K562 (cell line): ENCODE measurements at regions not wholly inside any gene's neighbourhood (a gene's known extent, or its start where the extent isn't known, plus 50 kb on each side); places are given as distances from the start of the nearest gene placed in this dataset.

ENCODE experiments used
- ATAC-seq: fragments of 200-7000 bp; cut with Tn5 transposase; 3 replicates; pipeline ENCODE4 v1.9.1; 2020; ENCODE audit warnings: moderate library complexity
- BruUV-seq: library from RNA; stranded (reverse); fragments of 400-500 nt; replicated peaks from 2 replicates; lab custom pipeline; 2021; lab: Mats Ljungman, UMichigan
- CTCF ChIA-PET: fragments of 300-600 bp; formaldehyde crosslinking; extraction: SDS; loops from one replicate; lab custom pipeline; 2021; ENCODE audit warnings: low intra/inter-chr PET ratio; lab: Yijun Ruan, JAX
- POLR2A ChIA-PET: fragments of 300-600, 350-650 bp; sonication (Branson Sonifier 250); formaldehyde crosslinking; extraction: SDS; loops from one replicate; lab custom pipeline; 2021; ENCODE audit warnings: antibody characterized with exemption, inconsistent platforms; lab: Yijun Ruan, JAX
- DNase-seq, 4 experiments: peaks; one replicate each; pipeline versions ENCODE4 v3.0.0 to v3.0.0-alpha.2; 2011 to 2018; ENCODE audit warnings: low spot score in 3 of 4, mixed read lengths in 3 of 4; ENCODE audit errors: extremely low read depth in 1 of 4
- FAIRE-seq: peaks from 2 replicates; lab custom pipeline; 2011; peaks lifted over from hg19 to GRCh38; lab: Jason Lieb, UNC
- H2AFZ ChIP-seq: 2 replicates; pipeline ENCODE4 v1.6.0; 2011; ENCODE audit warnings: low read depth, low read length, control low read depth, inconsistent platforms
- H3K27ac ChIP-seq: fragments of 200-600 bp; 3 replicates; pipeline ENCODE4 v1.8.0; 2011; ENCODE audit warnings: low read depth, mild to moderate bottlenecking, control low read depth, inconsistent platforms, low read length, moderate library complexity, mixed read lengths; ENCODE audit errors: extremely low read depth
- H3K27me3 ChIP-seq, 2 experiments: fragments of 300-600 bp in 1 of 2; 2 replicates in 1 of 2; 3 replicates in 1 of 2; pipeline versions ENCODE4 v1.6.0 to v1.8.0; 2011; ENCODE audit warnings: inconsistent platforms in 2 of 2, low read length in 2 of 2, mild to moderate bottlenecking in 1 of 2, mixed read lengths in 1 of 2, moderate library complexity in 1 of 2; ENCODE audit not compliant: control insufficient read depth in 2 of 2, insufficient read depth in 2 of 2
- H3K36me3 ChIP-seq: fragments of 300-600 bp; 3 replicates; pipeline ENCODE4 v1.8.0; 2011; ENCODE audit warnings: mild to moderate bottlenecking, low read length, inconsistent platforms; ENCODE audit not compliant: control insufficient read depth, insufficient read depth
- H3K4me1 ChIP-seq, 2 experiments: fragments of 200-600 bp in 1 of 2; replicated peaks in 1 of 2; 2 replicates in 1 of 2; 3 replicates in 1 of 2; pipeline versions ENCODE4 v1.5.1 to v1.8.0; 2011; ENCODE audit warnings: inconsistent platforms in 2 of 2, low read length in 2 of 2, mild to moderate bottlenecking in 1 of 2, mixed read lengths in 1 of 2, moderate library complexity in 1 of 2; ENCODE audit not compliant: control insufficient read depth in 2 of 2, insufficient read depth in 2 of 2
- H3K4me2 ChIP-seq: 2 replicates; pipeline ENCODE4 v1.6.1; 2011; ENCODE audit warnings: low read length, control low read depth, inconsistent platforms, mixed read lengths; ENCODE audit not compliant: insufficient read depth
- H3K4me3 ChIP-seq: fragments of 200-600 bp; sonication (generic), shearing (Covaris generic); 2 replicates; pipeline ENCODE4 v1.5.1; 2016; ENCODE audit warnings: control low read depth, inconsistent platforms
- H3K79me2 ChIP-seq: fragments of 200-600 bp; 3 replicates; pipeline ENCODE4 v1.8.0; 2011; ENCODE audit warnings: low read length, inconsistent platforms; ENCODE audit not compliant: control insufficient read depth, insufficient read depth
- H3K9ac ChIP-seq, 2 experiments: 2 replicates each; pipeline versions ENCODE4 v1.6.0 to v1.6.1; 2011; ENCODE audit warnings: low read depth in 2 of 2, low read length in 2 of 2, control low read depth in 1 of 2, inconsistent platforms in 1 of 2, mild to moderate bottlenecking in 1 of 2, mixed read lengths in 1 of 2; ENCODE audit not compliant: insufficient read depth in 1 of 2
- H3K9me1 ChIP-seq: one replicate; pipeline ENCODE4 v1.6.0; 2011; ENCODE audit warnings: inconsistent platforms, mild to moderate bottlenecking, low read length, moderate library complexity; ENCODE audit not compliant: control insufficient read depth, insufficient read depth
- H3K9me3 ChIP-seq: replicated peaks from 2 replicates; pipeline ENCODE4 v1.5.1; 2011; ENCODE audit warnings: low read depth, low read length, inconsistent platforms; ENCODE audit not compliant: control insufficient read depth, insufficient read depth
- H4K20me1 ChIP-seq: replicated peaks from 2 replicates; pipeline ENCODE4 v1.6.1; 2011; ENCODE audit warnings: low read length, inconsistent platforms, mixed read lengths; ENCODE audit not compliant: control insufficient read depth, insufficient read depth
- ESRRB ChIP-seq: fragments of 250-450 bp; sonication (Bioruptor Pico); IDR thresholded peaks from 2 replicates; pipeline ENCODE4 v1.5.0; 2020; ENCODE audit warnings: mild to moderate bottlenecking, moderate library complexity, borderline replicate concordance
- HMG20A ChIP-seq: fragments of 450-650 bp; formaldehyde crosslinking; conservative IDR thresholded peaks from 2 replicates; pipeline ENCODE4 v1.4.0; 2020; ENCODE audit warnings: mild to moderate bottlenecking, mixed read lengths
- IRF2 ChIP-seq: sonication (generic); formaldehyde crosslinking; IDR thresholded peaks from 2 replicates; pipeline ENCODE4 v1.8.1; 2022; ENCODE audit warnings: mild to moderate bottlenecking, missing genetic modification reagents
- LEF1 ChIP-seq: fragments of 450-650 bp; IDR thresholded peaks from 2 replicates; pipeline ENCODE4 v1.6.1; 2016; ENCODE audit warnings: mild to moderate bottlenecking
- MAFG ChIP-seq: fragments of 450-650 bp; conservative IDR thresholded peaks from 2 replicates; pipeline ENCODE4 v1.6.1; 2016; ENCODE audit warnings: missing genetic modification characterization, missing compliant biosample characterization
- MIER1 ChIP-seq: fragments of 450-650 bp; IDR thresholded peaks from 2 replicates; pipeline ENCODE4 v1.6.1; 2016; ENCODE audit warnings: antibody characterized with exemption, mild to moderate bottlenecking, low read depth
- RAD21 ChIP-seq, 2 experiments: fragments of 250-450 bp in 1 of 2; fragments of 450-650 bp in 1 of 2; sonication (Bioruptor Pico) in 1 of 2; formaldehyde crosslinking in 1 of 2; IDR thresholded peaks in 1 of 2; conservative IDR thresholded peaks in 1 of 2; 2 replicates each; pipeline versions ENCODE4 v1.4.0 to v1.8.0; 2020 to 2022; ENCODE audit warnings: mild to moderate bottlenecking in 2 of 2, moderate library complexity in 1 of 2
- RBM22 ChIP-seq: fragments of 200-400 bp; formaldehyde crosslinking; IDR thresholded peaks from 2 replicates; pipeline ENCODE4 v1.6.1; 2018; ENCODE audit warnings: low read length, low read depth; ENCODE audit not compliant: poor library complexity, severe bottlenecking
- TARDBP ChIP-seq: fragments of 450-650 bp; IDR thresholded peaks from 2 replicates; pipeline ENCODE4 v1.6.1; 2016
- WGBS: fragments of 100-300 bp; shearing (Covaris generic); methylation state at CpG from one replicate; pipeline ENCODE4 v1.1.6; 2016; ENCODE audit warnings: low coverage, mixed read lengths; ENCODE audit not compliant: insufficient coverage; ENCODE audit errors: missing lambda C conversion rate; 5-methylcytosine and 5-hydroxymethylcytosine counted together
- in situ Hi-C: fragments of 300-500 bp; cut with MboI; formaldehyde crosslinking; loops from 4 replicates; pipeline ENCODE4 v1.15.0; 2018; ENCODE audit warnings: inconsistent platforms, mixed read lengths
- intact Hi-C: fragments of 100-400 bp; cut with micrococcal nuclease; formaldehyde crosslinking; loops from 2 replicates; pipeline ENCODE4 v1.14.2; 2022
- TF ChIP-seq, protein P1 (sequence below), 2 experiments: fragments of 450-650 bp in 1 of 2; sonication (generic) in 1 of 2; formaldehyde crosslinking in 1 of 2; IDR thresholded peaks; 2 replicates each; pipeline versions ENCODE4 v1.7.1 to v1.9.0; 2016 to 2022; ENCODE audit warnings: inconsistent platforms in 1 of 2, mild to moderate bottlenecking in 1 of 2, missing genetic modification reagents in 1 of 2

- CTCF ChIA-PET: no interaction called here
- WGBS: 0% methylated on average over 1 of the region's 1 CpG
- H3K4me3 ChIP-seq: no peak overlapping the region
- no peaks in the 10 kb centered on the region for H3K36me3 ChIP-seq
- no peaks in the 10 kb centered on the region for H4K20me1 ChIP-seq
- in situ Hi-C loops: no loop called here
- TF ChIP-seq TARDBP: no peak
- no peak for TF ChIP-seq LEF1
- TF ChIP-seq ESRRB (CRISPR knock-in tag): no peak
- no peak for TF ChIP-seq HMG20A (CRISPR knock-in tag)
- TF ChIP-seq RAD21 (CRISPR knock-in tag; conservative IDR thresholded peaks at IDR 0.05 in 1 of 2, IDR thresholded peaks at IDR 0.05 in 1 of 2): no peak
- no peak for TF ChIP-seq RBM22
- TF ChIP-seq IRF2 (CRISPR knock-in tag): no peak
- no peak for TF ChIP-seq MIER1
- TF ChIP-seq, protein P1, sequence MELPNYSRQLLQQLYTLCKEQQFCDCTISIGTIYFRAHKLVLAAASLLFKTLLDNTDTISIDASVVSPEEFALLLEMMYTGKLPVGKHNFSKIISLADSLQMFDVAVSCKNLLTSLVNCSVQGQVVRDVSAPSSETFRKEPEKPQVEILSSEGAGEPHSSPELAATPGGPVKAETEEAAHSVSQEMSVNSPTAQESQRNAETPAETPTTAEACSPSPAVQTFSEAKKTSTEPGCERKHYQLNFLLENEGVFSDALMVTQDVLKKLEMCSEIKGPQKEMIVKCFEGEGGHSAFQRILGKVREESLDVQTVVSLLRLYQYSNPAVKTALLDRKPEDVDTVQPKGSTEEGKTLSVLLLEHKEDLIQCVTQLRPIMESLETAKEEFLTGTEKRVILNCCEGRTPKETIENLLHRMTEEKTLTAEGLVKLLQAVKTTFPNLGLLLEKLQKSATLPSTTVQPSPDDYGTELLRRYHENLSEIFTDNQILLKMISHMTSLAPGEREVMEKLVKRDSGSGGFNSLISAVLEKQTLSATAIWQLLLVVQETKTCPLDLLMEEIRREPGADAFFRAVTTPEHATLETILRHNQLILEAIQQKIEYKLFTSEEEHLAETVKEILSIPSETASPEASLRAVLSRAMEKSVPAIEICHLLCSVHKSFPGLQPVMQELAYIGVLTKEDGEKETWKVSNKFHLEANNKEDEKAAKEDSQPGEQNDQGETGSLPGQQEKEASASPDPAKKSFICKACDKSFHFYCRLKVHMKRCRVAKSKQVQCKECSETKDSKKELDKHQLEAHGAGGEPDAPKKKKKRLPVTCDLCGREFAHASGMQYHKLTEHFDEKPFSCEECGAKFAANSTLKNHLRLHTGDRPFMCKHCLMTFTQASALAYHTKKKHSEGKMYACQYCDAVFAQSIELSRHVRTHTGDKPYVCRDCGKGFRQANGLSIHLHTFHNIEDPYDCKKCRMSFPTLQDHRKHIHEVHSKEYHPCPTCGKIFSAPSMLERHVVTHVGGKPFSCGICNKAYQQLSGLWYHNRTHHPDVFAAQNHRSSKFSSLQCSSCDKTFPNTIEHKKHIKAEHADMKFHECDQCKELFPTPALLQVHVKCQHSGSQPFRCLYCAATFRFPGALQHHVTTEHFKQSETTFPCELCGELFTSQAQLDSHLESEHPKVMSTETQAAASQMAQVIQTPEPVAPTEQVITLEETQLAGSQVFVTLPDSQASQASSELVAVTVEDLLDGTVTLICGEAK (IDR thresholded peaks at IDR 0.05): no peak
- TF ChIP-seq, protein P1 (CRISPR knock-in tag; IDR thresholded peaks at IDR 0.05): no peak
- TF ChIP-seq MAFG (tag): no peak
- no peak overlapping the region for H3K27ac ChIP-seq
- H3K27me3 ChIP-seq: no peaks in the 10 kb centered on the region
- FAIRE-seq (no peak), DNase-seq (no peak), ATAC-seq (no peak)
- H3K9ac ChIP-seq: no peak overlapping the region
- no peak overlapping the region for H3K4me2 ChIP-seq
- intact Hi-C loops: no loop called here
- POLR2A ChIA-PET: no interaction called here
- H3K9me3 ChIP-seq: no peaks in the 10 kb centered on the region
- no peaks in the 10 kb centered on the region for H3K9me1 ChIP-seq
- no peak overlapping the region for H2AFZ ChIP-seq
- no peaks in the 10 kb centered on the region for H3K79me2 ChIP-seq
- BruUV-seq: no TSS peak
- no peaks in the 10 kb centered on the region for H3K4me1 ChIP-seq
Observed at GRCh38 chr12:59147791-59148190, 227.5 kb upstream of the LRIG3 start.
